ENCODE measurements at regions not wholly inside any gene's neighbourhood (a gene's known extent, or its start where the extent isn't known, plus 50 kb on each side); places are given as distances from the start of the nearest gene placed in this dataset.

- H3K4me3 ChIP-seq (ENCODE audit: low read length) = no peak overlapping the region
- DNase-seq (ENCODE audit: low read depth) = no peak
- TF ChIP-seq CTCF (IDR thresholded peaks at IDR 0.05; ENCODE audit: insufficient read depth, low read depth, low read length, missing control alignments) = no peak
These were observed 158.9 kb upstream of the SASH1 start for GRCh38 chr6:148183776-148184175.

GRCh38 chr6:148186916-148187315 lies 155.7 kb upstream of the SASH1 start:
- peak; percentile 72 for DNase-seq (ENCODE audit: low read depth)
- no peak for TF ChIP-seq CTCF (IDR thresholded peaks at IDR 0.05; ENCODE audit: insufficient read depth, low read depth, low read length, missing control alignments)
- no peak overlapping the region for H3K4me3 ChIP-seq (ENCODE audit: low read length)

GRCh38 chr6:148192310-148192709 lies 150.3 kb upstream of the SASH1 start:
- no peak overlapping the region for H3K4me3 ChIP-seq (ENCODE audit: low read length)
- DNase-seq (ENCODE audit: low read depth) = peak; percentile 59
- no peak for TF ChIP-seq CTCF (IDR thresholded peaks at IDR 0.05; ENCODE audit: insufficient read depth, low read depth, low read length, missing control alignments)

- no peak for TF ChIP-seq CTCF (IDR thresholded peaks at IDR 0.05; ENCODE audit: insufficient read depth, low read depth, low read length, missing control alignments)
- H3K4me3 ChIP-seq (ENCODE audit: low read length) = peak overlapping the region; percentile 15
- peak; percentile 93 for DNase-seq (ENCODE audit: low read depth)
These were observed 149.5 kb upstream of the SASH1 start for GRCh38 chr6:148193063-148193680.

- no peak for TF ChIP-seq CTCF (IDR thresholded peaks at IDR 0.05; ENCODE audit: insufficient read depth, low read depth, low read length, missing control alignments)
- peak; percentile 15 for DNase-seq (ENCODE audit: low read depth)
- no peak overlapping the region for H3K4me3 ChIP-seq (ENCODE audit: low read length)
These were observed 147.1 kb upstream of the SASH1 start for GRCh38 chr6:148195511-148195910.

- no peak for DNase-seq (ENCODE audit: low read depth)
- H3K4me3 ChIP-seq (ENCODE audit: low read length) = no peak overlapping the region
- TF ChIP-seq CTCF (IDR thresholded peaks at IDR 0.05; ENCODE audit: insufficient read depth, low read depth, low read length, missing control alignments) = no peak
These were observed 143.1 kb upstream of the SASH1 start for GRCh38 chr6:148199584-148199983.

- DNase-seq (ENCODE audit: low read depth) = no peak
- no peak for TF ChIP-seq CTCF (IDR thresholded peaks at IDR 0.05; ENCODE audit: insufficient read depth, low read depth, low read length, missing control alignments)
These were observed 142.3 kb upstream of the SASH1 start for GRCh38 chr6:148200293-148200692.

More at GRCh38 chr6:148200293-148200692, 142.3 kb upstream of the SASH1 start:
- no peak overlapping the region for H3K4me3 ChIP-seq (ENCODE audit: low read length)
